Activated naive CD4-positive, alpha-beta T cell treated with anti-CD3 and anti-CD28 coated beads, Interleukin-2, amount 10 ng/mL, durations not matched to agents 7 days and 5 days (primary cell): ENCODE measurements at regions not wholly inside any gene's neighbourhood (a gene's known extent, or its start where the extent isn't known, plus 50 kb on each side); places are given as distances from the start of the nearest gene placed in this dataset.
A peak's percentile ranks its signal among the peaks of the same experiment; 100 is the strongest.

Experiments
- CTCF ChIA-PET: fragments of 350-600 bp; sonication (Branson Sonifier 250); formaldehyde crosslinking; loops from one replicate; lab custom pipeline; 2021; ENCODE audit warnings: antibody characterized with exemption; lab: Charles Lee
- DNase-seq: peaks from one replicate; pipeline ENCODE4 v3.0.0-alpha.2; 2020
- H3K27ac Mint-ChIP-seq: one replicate; pipeline ENCODE4 v1.8.0; 2021; ENCODE audit warnings: mild to moderate bottlenecking, moderate library complexity, mixed read lengths
- H3K27me3 Mint-ChIP-seq: one replicate; pipeline ENCODE4 v1.8.0; 2021; ENCODE audit warnings: mild to moderate bottlenecking, mixed read lengths
- H3K36me3 Mint-ChIP-seq: one replicate; pipeline ENCODE4 v1.8.0; 2021; ENCODE audit warnings: mixed read lengths
- H3K4me1 Mint-ChIP-seq: one replicate; pipeline ENCODE4 v1.8.0; 2021; ENCODE audit warnings: mixed read lengths
- H3K4me3 Mint-ChIP-seq: one replicate; pipeline ENCODE4 v1.8.0; 2021; ENCODE audit warnings: mild to moderate bottlenecking, moderate library complexity, mixed read lengths
- H3K9me3 Mint-ChIP-seq: one replicate; pipeline ENCODE4 v1.8.0; 2021; ENCODE audit warnings: mixed read lengths

GRCh38 chr15:77753281-77753873 is 120.7 kb upstream of the LINGO1 start:
- peak; percentile 41 for DNase-seq
- Mint-ChIP-seq H3K9me3 (no peaks in the 10 kb centered on the region), H3K36me3 (no peaks in the 10 kb centered on the region), H3K4me3 (no peak overlapping the region), H3K27me3 (peaks cover 13% of the 10 kb centered on the region), H3K27ac (no peak overlapping the region), H3K4me1 (no peaks in the 10 kb centered on the region)
- CTCF ChIA-PET, result no interaction called here

- Mint-ChIP-seq H3K36me3 (no peaks in the 10 kb centered on the region), H3K27ac (no peak overlapping the region), H3K27me3 (peaks cover 15% of the 10 kb centered on the region), H3K4me3 (no peak overlapping the region), H3K9me3 (no peaks in the 10 kb centered on the region), H3K4me1 (no peaks in the 10 kb centered on the region)
- CTCF ChIA-PET, result no interaction called here
- DNase-seq, result no peak
These were observed 117.4 kb upstream of the LINGO1 start for GRCh38 chr15:77749998-77750540.

- CTCF ChIA-PET, result no interaction called here
- H3K27me3 Mint-ChIP-seq, result peaks cover 15% of the 10 kb centered on the region
- no peaks in the 10 kb centered on the region for H3K9me3 Mint-ChIP-seq
- DNase-seq, result no peak
- no peaks in the 10 kb centered on the region for H3K36me3 Mint-ChIP-seq
- no peaks in the 10 kb centered on the region for H3K4me1 Mint-ChIP-seq
- no peak overlapping the region for H3K4me3 Mint-ChIP-seq
- no peak overlapping the region for H3K27ac Mint-ChIP-seq
These were observed 116.7 kb upstream of the LINGO1 start for GRCh38 chr15:77749236-77749997.

- DNase-seq, result no peak
- H3K4me1 Mint-ChIP-seq, result no peaks in the 10 kb centered on the region
- no peak overlapping the region for H3K27ac Mint-ChIP-seq
- H3K27me3 Mint-ChIP-seq, result peaks cover 12% of the 10 kb centered on the region
- CTCF ChIA-PET, result no interaction called here
- H3K4me3 Mint-ChIP-seq, result no peak overlapping the region
- no peaks in the 10 kb centered on the region for H3K9me3 Mint-ChIP-seq
- no peaks in the 10 kb centered on the region for H3K36me3 Mint-ChIP-seq
These were observed 115.7 kb upstream of the LINGO1 start for GRCh38 chr15:77748078-77749064.

- no peak for DNase-seq
- Mint-ChIP-seq H3K9me3 (no peaks in the 10 kb centered on the region), H3K27ac (no peak overlapping the region), H3K27me3 (peaks cover 9% of the 10 kb centered on the region), H3K4me3 (no peak overlapping the region), H3K4me1 (no peaks in the 10 kb centered on the region), H3K36me3 (no peaks in the 10 kb centered on the region)
- CTCF ChIA-PET, result no interaction called here
These were observed 114.7 kb upstream of the LINGO1 start for GRCh38 chr15:77747175-77748077.

- no peak for DNase-seq
- Mint-ChIP-seq H3K9me3 (no peaks in the 10 kb centered on the region), H3K4me1 (no peaks in the 10 kb centered on the region), H3K4me3 (no peak overlapping the region), H3K36me3 (no peaks in the 10 kb centered on the region), H3K27me3 (peaks cover 13% of the 10 kb centered on the region), H3K27ac (no peak overlapping the region)
- CTCF ChIA-PET, result no interaction called here
These were observed 113.8 kb upstream of the LINGO1 start for GRCh38 chr15:77746254-77747174.

GRCh38 chr15:77744398-77744797 is 111.7 kb upstream of the LINGO1 start:
- no peak for DNase-seq
- CTCF ChIA-PET, result no interaction called here
- H3K27me3 Mint-ChIP-seq, result peaks cover 28% of the 10 kb centered on the region
- H3K36me3 Mint-ChIP-seq, result no peaks in the 10 kb centered on the region
- H3K4me1 Mint-ChIP-seq, result no peaks in the 10 kb centered on the region
- no peak overlapping the region for H3K4me3 Mint-ChIP-seq
- H3K9me3 Mint-ChIP-seq, result no peaks in the 10 kb centered on the region
- no peak overlapping the region for H3K27ac Mint-ChIP-seq

GRCh38 chr15:77742570-77742969 is 109.9 kb upstream of the LINGO1 start:
- Mint-ChIP-seq H3K27me3 (peaks cover 44% of the 10 kb centered on the region), H3K27ac (no peak overlapping the region), H3K36me3 (no peaks in the 10 kb centered on the region), H3K4me3 (no peak overlapping the region), H3K4me1 (no peaks in the 10 kb centered on the region), H3K9me3 (no peaks in the 10 kb centered on the region)
- DNase-seq, result no peak
- CTCF ChIA-PET, result no interaction called here

- H3K4me3 Mint-ChIP-seq, result no peak overlapping the region
- DNase-seq, result no peak
- no peak overlapping the region for H3K27ac Mint-ChIP-seq
- CTCF ChIA-PET, result no interaction called here
- no peaks in the 10 kb centered on the region for H3K4me1 Mint-ChIP-seq
- H3K9me3 Mint-ChIP-seq, result no peaks in the 10 kb centered on the region
- H3K36me3 Mint-ChIP-seq, result no peaks in the 10 kb centered on the region
- H3K27me3 Mint-ChIP-seq, result peaks cover 44% of the 10 kb centered on the region
These were observed 109.4 kb upstream of the LINGO1 start for GRCh38 chr15:77742127-77742526.

- CTCF ChIA-PET, result interaction anchor here (0.6 kb wide), 1 partner anchor 68 kb away, joined by 3 read pairs; no protein-coding TSS in a partner anchor
- no peak for DNase-seq
- H3K27ac Mint-ChIP-seq, result no peak overlapping the region
- H3K4me1 Mint-ChIP-seq, result no peaks in the 10 kb centered on the region
- H3K4me3 Mint-ChIP-seq, result no peak overlapping the region
- peaks cover 46% of the 10 kb centered on the region for H3K27me3 Mint-ChIP-seq
- no peaks in the 10 kb centered on the region for H3K9me3 Mint-ChIP-seq
- no peaks in the 10 kb centered on the region for H3K36me3 Mint-ChIP-seq
These were observed 108.4 kb upstream of the LINGO1 start for GRCh38 chr15:77741106-77741505.

- Mint-ChIP-seq H3K36me3 (no peaks in the 10 kb centered on the region), H3K9me3 (no peaks in the 10 kb centered on the region), H3K27ac (no peak overlapping the region), H3K4me1 (no peaks in the 10 kb centered on the region), H3K4me3 (no peak overlapping the region), H3K27me3 (peaks cover 48% of the 10 kb centered on the region)
- CTCF ChIA-PET, result interaction anchor here (0.9 kb wide), 1 partner anchor 81 kb away, joined by 3 read pairs; no protein-coding TSS in a partner anchor
- no peak for DNase-seq
These were observed 107.1 kb upstream of the LINGO1 start for GRCh38 chr15:77739591-77740378.
